ENCODE measurements at regions not wholly inside any gene's neighbourhood (a gene's known extent, or its start where the extent isn't known, plus 50 kb on each side); places are given as distances from the start of the nearest gene placed in this dataset.

DNA sequence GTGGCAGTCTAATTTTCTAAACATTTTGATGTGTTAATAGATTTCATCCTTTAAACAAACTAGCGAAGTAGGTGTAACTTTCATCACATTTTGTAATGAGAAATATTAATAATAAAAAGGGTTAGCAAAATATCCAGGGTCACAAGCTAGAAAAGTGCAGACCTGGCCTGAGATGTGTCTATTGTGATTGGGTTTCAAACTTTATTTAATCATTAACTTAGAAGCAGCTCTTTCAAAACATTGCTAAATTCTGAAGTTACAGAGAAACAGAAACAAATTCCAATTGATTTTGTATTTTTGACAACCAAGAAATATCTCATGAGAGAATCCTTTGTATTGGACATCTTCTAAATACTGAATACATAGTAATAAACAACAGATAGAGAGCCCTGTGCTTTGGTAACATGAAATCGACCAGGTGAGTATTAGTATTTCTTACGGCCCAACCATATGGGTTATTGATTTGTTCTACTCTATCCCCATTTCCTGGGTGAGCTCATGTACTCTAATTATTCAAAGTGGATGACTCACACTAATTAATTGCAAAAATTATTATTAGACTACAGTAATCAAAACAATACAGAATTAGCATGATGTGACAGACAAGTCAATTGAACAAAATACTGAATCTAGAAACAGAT, 1093.8 kb upstream of the AGA start:
- TF ChIP-seq, protein P1, sequence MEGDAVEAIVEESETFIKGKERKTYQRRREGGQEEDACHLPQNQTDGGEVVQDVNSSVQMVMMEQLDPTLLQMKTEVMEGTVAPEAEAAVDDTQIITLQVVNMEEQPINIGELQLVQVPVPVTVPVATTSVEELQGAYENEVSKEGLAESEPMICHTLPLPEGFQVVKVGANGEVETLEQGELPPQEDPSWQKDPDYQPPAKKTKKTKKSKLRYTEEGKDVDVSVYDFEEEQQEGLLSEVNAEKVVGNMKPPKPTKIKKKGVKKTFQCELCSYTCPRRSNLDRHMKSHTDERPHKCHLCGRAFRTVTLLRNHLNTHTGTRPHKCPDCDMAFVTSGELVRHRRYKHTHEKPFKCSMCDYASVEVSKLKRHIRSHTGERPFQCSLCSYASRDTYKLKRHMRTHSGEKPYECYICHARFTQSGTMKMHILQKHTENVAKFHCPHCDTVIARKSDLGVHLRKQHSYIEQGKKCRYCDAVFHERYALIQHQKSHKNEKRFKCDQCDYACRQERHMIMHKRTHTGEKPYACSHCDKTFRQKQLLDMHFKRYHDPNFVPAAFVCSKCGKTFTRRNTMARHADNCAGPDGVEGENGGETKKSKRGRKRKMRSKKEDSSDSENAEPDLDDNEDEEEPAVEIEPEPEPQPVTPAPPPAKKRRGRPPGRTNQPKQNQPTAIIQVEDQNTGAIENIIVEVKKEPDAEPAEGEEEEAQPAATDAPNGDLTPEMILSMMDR (IDR thresholded peaks at IDR 0.05; ENCODE audit: control extremely low read depth, extremely low read depth), result no peak
- no peak overlapping the region for H3K4me3 ChIP-seq
- no peaks in the 10 kb centered on the region for H3K9me3 ChIP-seq (ENCODE audit: control insufficient read depth in 4 of 4, insufficient read depth in 3 of 4, low read length in 3 of 4)
- 56 to 79% methylated on average over 3 of the region's 3 CpGs for WGBS, 2 donors
- H3K27me3 ChIP-seq (ENCODE audit: control insufficient read depth in 3 of 3, insufficient read depth in 3 of 3, low read length in 2 of 3), result no peaks in the 10 kb centered on the region
- no peak overlapping the region for H3K27ac ChIP-seq (ENCODE audit: low read depth in 1 of 2, low read length in 1 of 2)
- H3K9ac ChIP-seq (ENCODE audit: insufficient read depth in 1 of 2, low read length in 2 of 2), result no peak overlapping the region
- no peaks in the 10 kb centered on the region for H3K4me1 ChIP-seq (ENCODE audit: control insufficient read depth in 5 of 5, insufficient read depth in 5 of 5, low read length in 5 of 5)
- ATAC-seq (ENCODE audit: insufficient read depth, low FRiP score) (no peak), DNase-seq (no peak)
- H3K36me3 ChIP-seq (ENCODE audit: control insufficient read depth in 4 of 4, insufficient read depth in 4 of 4, low read length in 4 of 4), result no peaks in the 10 kb centered on the region

DNA sequence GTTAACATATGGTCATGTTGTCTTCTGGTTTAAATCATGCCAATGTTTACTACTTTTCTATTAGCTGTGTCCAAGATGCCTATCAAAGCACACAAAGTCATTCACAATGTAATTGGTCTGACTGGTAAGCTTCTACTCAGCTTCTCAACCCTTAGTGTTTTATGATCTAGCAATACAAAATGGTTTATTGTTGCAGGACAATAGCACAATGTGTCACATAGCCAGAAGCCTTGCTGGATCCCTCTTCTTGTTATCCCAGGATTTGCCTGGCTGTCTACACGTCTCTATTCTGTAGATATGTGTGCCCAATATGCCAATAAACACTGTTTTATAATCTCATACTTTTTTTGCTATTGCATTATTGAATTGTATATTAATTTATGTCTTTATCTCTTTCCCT, 1111.0 kb upstream of the AGA start:
- WGBS, 2 donors, result 2 to 3% methylated on average over 1 of the region's 1 CpG
- TF ChIP-seq, protein P1 (IDR thresholded peaks at IDR 0.05; ENCODE audit: control extremely low read depth, extremely low read depth), result no peak
- no peak overlapping the region for H3K9ac ChIP-seq (ENCODE audit: insufficient read depth in 1 of 2, low read length in 2 of 2)
- ATAC-seq (ENCODE audit: insufficient read depth, low FRiP score) (no peak), DNase-seq (no peak)
- H3K4me3 ChIP-seq, result no peak overlapping the region
- no peaks in the 10 kb centered on the region for H3K27me3 ChIP-seq (ENCODE audit: control insufficient read depth in 3 of 3, insufficient read depth in 3 of 3, low read length in 2 of 3)
- no peaks in the 10 kb centered on the region for H3K36me3 ChIP-seq (ENCODE audit: control insufficient read depth in 4 of 4, insufficient read depth in 4 of 4, low read length in 4 of 4)
- H3K4me1 ChIP-seq (ENCODE audit: control insufficient read depth in 5 of 5, insufficient read depth in 5 of 5, low read length in 5 of 5), result no peaks in the 10 kb centered on the region
- H3K27ac ChIP-seq (ENCODE audit: low read depth in 1 of 2, low read length in 1 of 2), result no peak overlapping the region
- no peaks in the 10 kb centered on the region for H3K9me3 ChIP-seq (ENCODE audit: control insufficient read depth in 4 of 4, insufficient read depth in 3 of 4, low read length in 3 of 4)

DNA sequence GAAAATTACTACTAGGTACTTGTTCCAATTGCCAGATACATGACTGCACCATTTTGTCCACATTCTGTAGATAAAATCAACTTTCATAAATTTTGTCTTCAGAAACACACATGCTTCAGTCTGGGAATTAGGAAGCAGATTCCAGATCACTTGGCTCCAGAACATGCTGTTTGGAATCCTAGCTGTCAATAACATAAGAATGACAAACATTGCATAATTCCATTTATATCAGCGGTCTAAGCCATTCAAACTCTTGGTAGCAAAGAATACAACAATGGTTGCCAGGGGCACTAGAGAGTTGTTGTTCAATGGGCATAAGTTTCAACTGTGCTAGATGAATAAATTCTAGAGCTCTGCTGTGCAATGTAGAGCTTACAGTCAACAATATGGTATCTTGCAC, 1112.1 kb upstream of the AGA start:
- WGBS, 2 donors, result 66 to 80% methylated on average over 1 of the region's 1 CpG
- DNase-seq (no peak), ATAC-seq (ENCODE audit: insufficient read depth, low FRiP score) (no peak)
- Histone ChIP-seq H3K4me3 (no peak overlapping the region), H3K9ac (ENCODE audit: insufficient read depth in 1 of 2, low read length in 2 of 2) (no peak overlapping the region), H3K4me1 (ENCODE audit: control insufficient read depth in 5 of 5, insufficient read depth in 5 of 5, low read length in 5 of 5) (no peaks in the 10 kb centered on the region), H3K36me3 (ENCODE audit: control insufficient read depth in 4 of 4, insufficient read depth in 4 of 4, low read length in 4 of 4) (no peaks in the 10 kb centered on the region), H3K9me3 (ENCODE audit: control insufficient read depth in 4 of 4, insufficient read depth in 3 of 4, low read length in 3 of 4) (peaks cover 0 to 2% (median 0%) of the 10 kb centered on the region in 4 donors), H3K27ac (ENCODE audit: low read depth in 1 of 2, low read length in 1 of 2) (no peak overlapping the region), H3K27me3 (ENCODE audit: control insufficient read depth in 3 of 3, insufficient read depth in 3 of 3, low read length in 2 of 3) (no peaks in the 10 kb centered on the region)
- TF ChIP-seq, protein P1 (IDR thresholded peaks at IDR 0.05; ENCODE audit: control extremely low read depth, extremely low read depth), result no peak

DNA sequence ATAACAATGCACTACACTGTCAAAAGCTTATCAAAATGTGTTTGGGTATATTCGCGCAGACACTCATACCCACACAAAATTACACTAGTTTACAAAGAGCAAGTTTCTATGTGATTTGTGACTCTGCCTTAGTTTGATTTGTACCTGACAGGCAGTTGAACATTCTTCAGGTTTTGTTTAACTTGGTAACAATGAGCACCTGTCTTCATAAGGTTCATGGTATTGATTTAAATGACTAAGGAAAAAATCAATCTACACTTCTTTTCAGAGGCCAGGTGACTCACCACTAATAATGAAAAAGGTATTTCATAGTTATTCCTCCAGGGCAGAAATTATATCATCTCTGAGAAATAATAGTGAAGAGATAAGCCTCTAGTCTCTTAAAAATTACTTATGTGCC, 1114.6 kb upstream of the AGA start:
- Histone ChIP-seq H3K27me3 (ENCODE audit: control insufficient read depth in 3 of 3, insufficient read depth in 3 of 3, low read length in 2 of 3) (no peaks in the 10 kb centered on the region), H3K9ac (ENCODE audit: insufficient read depth in 1 of 2, low read length in 2 of 2) (no peak overlapping the region), H3K4me1 (ENCODE audit: control insufficient read depth in 5 of 5, insufficient read depth in 5 of 5, low read length in 5 of 5) (no peaks in the 10 kb centered on the region), H3K9me3 (ENCODE audit: control insufficient read depth in 4 of 4, insufficient read depth in 3 of 4, low read length in 3 of 4) (peaks cover 0 to 2% (median 0%) of the 10 kb centered on the region in 4 donors), H3K4me3 (no peak overlapping the region), H3K36me3 (ENCODE audit: control insufficient read depth in 4 of 4, insufficient read depth in 4 of 4, low read length in 4 of 4) (no peaks in the 10 kb centered on the region), H3K27ac (ENCODE audit: low read depth in 1 of 2, low read length in 1 of 2) (no peak overlapping the region)
- DNase-seq, result no peak
- WGBS, 2 donors, result 46 to 71% methylated on average over 2 of the region's 2 CpGs
- TF ChIP-seq, protein P1 (IDR thresholded peaks at IDR 0.05; ENCODE audit: control extremely low read depth, extremely low read depth), result no peak
- no peak for ATAC-seq (ENCODE audit: insufficient read depth, low FRiP score)
